ENCODE measurements at regions not wholly inside any gene's neighbourhood (a gene's known extent, or its start where the extent isn't known, plus 50 kb on each side); places are given as distances from the start of the nearest gene placed in this dataset.

- no peak for TF ChIP-seq EGR1 (IDR thresholded peaks at IDR 0.05; ENCODE audit: low read depth)
- no peak for TF ChIP-seq EZH2 (IDR thresholded peaks at IDR 0.05)
- TF ChIP-seq SRF (IDR thresholded peaks at IDR 0.05; ENCODE audit: low read depth): no peak
These were observed 428.5 kb downstream of the CD83 start for GRCh38 chr6:14546036-14546435.

All from HCT116 (cell line).